Iris pigment epithelial cell (primary cell): ENCODE measurements at regions not wholly inside any gene's neighbourhood (a gene's known extent, or its start where the extent isn't known, plus 50 kb on each side); places are given as distances from the start of the nearest gene placed in this dataset.
"Not testable (repeated sequence)": the region's sequence is repeated elsewhere in the genome, so short reads cannot be mapped to it uniquely, and the experiment has no call there.

Source experiments
- DNase-seq: peaks from one replicate; pipeline ENCODE4 v3.0.0-alpha.2; 2011; ENCODE audit warnings: low read depth

- no peak for DNase-seq
Observed at GRCh38 chr21:35801391-35801790, 258.9 kb downstream of the SETD4 start.

GRCh38 chr21:35800796-35801385, 259.4 kb downstream of the SETD4 start:
- DNase-seq: not testable (repeated sequence)

- peak; percentile 7 for DNase-seq
Observed at GRCh38 chr21:35796844-35797243, 263.5 kb downstream of the SETD4 start.

DNA sequence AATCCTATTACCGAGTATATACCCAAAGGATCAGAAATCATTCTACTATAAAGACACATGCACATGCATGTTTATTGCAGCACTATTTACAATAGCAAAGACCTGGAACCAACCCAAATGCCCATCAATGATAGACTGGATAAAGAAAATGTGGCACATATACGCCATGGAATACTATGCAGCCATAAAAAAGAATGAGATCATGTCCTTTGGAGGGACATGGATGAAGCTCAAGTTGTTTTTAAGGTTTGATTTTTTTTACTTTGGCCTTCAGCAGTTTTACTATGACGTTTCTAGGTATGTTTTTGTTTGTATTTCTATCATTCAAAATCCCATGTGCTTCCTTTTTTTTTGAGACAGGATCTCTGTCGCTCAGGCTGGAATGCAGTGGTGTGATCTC, 265.8 kb downstream of the SETD4 start:
- not testable (repeated sequence) for DNase-seq

DNA sequence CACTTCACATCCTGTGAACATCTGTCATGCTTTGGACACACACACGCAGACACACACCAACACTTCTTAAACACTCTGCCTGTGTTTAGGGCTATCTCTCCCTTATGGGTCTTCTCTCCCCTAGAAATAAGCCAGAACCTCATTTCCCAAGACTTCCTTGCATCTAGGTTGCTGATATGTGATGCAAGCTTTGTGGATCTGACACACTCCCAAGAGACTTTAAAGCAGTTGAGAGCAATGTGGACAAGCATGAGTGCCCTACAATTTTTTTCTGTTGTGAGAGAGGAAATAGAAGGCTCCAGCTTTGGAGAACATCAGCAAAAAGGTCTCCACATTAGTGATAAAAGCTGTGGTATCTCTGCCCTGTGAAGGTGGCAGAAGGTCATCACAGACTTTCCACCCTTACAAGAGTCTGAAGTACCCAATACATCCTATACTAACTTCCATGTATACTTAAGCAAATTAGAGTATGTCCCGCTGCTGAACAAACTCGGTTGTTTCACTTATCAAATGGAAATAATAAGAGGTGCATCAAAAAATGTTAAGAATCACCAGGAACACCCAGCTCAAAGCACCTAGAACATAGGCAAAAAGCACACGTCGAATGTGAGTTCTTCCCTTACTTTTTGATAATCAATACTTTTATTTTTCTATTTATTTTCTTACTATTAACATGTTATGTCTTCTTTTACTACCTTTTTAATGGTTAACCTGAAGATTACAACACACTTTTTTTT, 267.6 kb downstream of the SETD4 start:
- DNase-seq: no peak

- no peak for DNase-seq
Observed at GRCh38 chr21:35791541-35792325, 268.6 kb downstream of the SETD4 start.

DNA sequence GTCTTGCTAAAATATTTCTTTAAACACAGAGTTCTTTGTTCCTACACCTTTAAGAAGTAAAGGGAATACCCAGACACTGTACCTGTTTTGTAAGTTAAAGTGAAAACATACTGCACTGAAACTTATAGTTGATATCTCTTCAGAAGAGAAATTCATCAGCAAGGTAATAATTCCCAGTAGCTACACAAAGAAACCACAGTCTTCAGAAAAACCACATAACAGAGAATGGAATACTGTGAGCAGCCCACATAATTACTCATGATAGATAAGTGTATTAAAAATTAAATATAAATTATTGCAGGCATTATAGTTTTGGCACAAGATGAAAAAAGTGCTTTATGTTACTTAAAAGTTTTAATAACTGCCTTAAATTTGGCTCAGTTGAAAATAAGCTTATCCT, 276.6 kb downstream of the SETD4 start:
- DNase-seq: no peak

DNA sequence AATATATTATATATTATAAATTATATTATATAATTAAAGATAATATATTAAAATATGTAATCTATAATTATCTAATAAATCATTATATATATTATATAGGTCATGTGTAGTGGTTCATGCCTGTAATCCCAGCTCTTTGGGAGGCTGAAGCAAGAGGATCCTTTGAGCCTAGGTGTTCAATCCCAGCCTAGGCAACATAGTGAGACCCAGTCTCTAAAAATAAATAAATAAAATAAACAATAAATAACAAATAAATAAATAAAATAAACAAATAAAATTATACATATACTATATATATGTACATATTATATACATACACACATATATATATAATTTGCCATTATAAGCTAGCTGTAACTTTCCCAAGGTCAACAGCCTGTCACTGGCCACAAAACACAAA, 277.7 kb downstream of the SETD4 start:
- no peak for DNase-seq

DNA sequence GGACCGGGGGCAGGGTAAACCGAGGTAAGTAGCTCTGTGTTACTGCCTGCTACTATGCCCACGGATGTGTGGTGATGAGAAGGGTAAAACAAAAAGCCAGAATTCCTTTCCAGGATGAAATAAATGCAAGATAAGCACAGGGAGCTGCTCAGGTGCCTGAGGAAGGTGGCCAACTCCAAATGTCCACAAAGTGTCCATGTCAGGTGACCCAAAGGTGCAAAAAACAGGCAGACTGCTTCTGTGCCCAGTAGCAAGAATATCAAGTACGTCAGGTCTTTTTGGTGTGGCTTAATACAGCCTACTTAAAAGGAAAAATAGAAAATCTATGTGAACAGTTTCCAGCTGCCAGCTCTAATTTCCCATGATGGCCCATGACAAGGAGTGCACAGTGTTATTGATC, 279.3 kb downstream of the SETD4 start:
- DNase-seq: no peak

DNA sequence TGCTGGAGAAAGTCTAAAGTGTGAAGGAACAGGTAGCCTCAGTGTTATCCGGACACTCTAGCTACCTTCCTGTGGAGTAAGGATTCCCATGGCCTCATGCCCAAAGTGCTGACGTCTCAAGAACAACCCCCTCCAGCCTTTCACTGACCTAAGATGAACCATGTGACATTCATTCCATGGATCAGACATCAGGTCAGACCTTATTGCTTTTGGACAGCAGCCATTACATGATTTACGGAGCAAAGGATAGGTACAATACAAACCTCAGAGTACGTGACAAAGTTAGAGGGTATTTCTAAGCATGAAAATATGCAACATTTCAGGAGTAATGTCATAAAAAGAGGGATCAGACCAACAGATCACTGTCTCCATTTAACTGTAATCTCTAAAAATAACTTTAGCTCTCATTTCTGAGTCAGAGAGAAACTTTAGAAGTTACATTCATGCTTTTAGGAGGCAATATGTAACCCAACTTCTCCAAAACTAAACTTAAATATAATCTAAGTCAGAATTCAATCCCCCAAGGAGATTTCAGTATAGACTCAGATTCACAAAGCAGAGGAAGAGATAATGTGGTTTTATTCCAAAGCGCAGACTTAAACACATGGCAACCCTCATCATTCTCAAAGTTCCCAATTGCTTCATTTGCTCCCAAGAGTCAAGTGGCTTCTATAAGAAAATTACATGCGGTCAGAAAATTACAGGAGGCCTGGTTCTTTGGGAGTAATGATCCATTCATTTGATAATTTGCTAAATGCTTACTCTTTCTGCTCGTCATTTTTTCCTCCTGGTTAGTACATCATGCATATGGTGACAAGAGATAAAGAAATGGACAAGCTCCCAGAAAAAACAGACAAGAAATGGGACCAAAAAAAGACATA, 280.4 kb downstream of the SETD4 start:
- DNase-seq: peak; percentile 50

GRCh38 chr21:35779167-35779566, 281.2 kb downstream of the SETD4 start:
- DNase-seq: no peak

- no peak for DNase-seq
Observed at GRCh38 chr21:35777081-35777480, 283.2 kb downstream of the SETD4 start.

DNA sequence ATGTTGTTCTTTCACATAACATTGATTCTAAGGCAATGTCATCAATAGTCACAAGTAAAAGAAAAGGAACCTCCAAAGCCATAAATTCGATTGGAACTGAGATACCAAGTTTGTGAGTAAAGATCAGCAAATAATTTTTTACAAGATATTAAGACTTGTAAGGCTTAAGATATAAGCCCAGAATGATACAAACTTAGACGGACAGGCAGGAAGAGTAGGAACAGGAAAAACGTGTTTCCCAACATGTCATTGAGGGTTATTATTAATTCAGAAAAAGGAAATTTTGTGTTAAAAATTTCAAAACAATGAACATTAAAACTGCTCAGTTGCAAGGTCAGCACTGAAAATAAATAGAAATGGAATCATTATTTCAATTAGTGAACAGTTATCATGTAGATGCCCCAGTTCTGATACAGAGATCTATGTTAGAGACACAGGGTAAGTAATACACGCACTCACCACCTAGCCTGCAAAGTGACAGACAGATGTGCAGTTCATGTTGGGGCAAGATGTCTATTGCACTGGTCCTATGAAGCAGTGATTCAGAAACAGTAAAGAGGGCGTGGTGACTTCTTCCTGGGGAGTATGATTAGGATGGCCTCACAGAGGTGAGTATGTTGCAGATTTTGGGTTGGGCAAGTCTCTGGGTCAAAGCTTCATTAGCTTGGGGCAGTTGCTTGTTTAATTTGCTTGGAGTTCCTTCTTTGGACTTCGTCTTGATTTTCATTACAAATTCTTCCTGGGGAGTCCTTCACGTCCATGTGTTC, 284.4 kb downstream of the SETD4 start:
- DNase-seq: no peak

GRCh38 chr21:35770101-35770945, 290.0 kb downstream of the SETD4 start:
- DNase-seq: no peak

DNA sequence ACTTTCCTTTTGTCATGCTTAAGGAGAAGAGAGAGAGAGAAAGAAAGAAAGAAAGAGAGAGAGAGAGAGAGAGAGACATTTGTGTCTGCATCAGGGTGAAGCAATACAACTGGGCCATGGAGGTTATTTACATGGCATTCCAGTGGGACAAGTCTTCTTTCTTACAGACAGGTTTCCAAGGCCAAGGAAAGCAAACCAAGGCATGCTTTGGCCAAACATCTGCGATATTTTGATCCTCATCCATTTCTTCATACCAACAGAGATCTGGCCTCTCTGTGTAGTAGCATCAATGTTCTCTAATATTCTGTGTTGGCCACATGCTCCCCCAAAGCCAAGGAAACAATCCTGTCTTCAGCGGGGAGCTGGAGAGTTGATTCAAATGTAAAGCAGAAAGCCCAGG, 292.1 kb downstream of the SETD4 start:
- DNase-seq: no peak

DNA sequence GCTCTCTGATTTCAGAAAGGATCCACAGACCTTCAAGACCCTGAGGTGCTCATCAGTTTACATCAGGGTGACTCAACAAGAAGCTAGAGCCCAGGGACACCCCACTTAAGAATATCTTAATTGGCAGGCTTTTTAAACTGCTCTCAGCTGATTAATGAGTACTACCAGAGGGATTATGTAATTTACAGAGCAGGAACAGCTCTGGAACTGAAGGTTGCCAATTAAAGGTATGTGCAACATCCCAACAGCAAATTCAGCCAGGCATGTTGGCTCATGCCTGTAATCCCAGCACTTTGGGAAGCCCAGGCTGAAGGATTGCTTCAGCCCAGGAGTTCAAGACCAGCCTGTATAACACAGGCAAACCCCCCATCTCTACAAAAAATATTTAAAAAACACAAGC, 295.7 kb downstream of the SETD4 start:
- no peak for DNase-seq

GRCh38 chr21:35764077-35764476, 296.2 kb downstream of the SETD4 start:
- DNase-seq: no peak

DNA sequence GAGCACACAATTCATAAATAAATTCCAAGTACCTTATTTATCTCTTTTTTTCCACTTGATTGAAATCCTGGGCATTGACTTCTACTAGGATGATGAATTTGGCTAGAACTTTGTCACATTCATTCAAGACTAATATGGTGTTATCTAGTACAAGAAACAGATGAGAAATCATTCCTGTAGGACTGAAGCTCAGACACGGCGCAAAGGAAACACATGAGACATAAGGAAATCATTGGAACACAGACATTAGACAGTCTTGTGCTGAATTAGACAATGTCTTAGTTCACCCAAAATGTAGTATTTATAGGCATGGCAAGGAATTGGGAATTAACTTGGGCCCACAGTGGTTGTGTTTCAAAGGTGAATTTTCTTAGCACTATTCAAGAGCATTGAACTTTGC, 305.7 kb downstream of the SETD4 start:
- DNase-seq: no peak

GRCh38 chr21:35753308-35753707, 307.0 kb downstream of the SETD4 start:
- DNase-seq: no peak

DNA sequence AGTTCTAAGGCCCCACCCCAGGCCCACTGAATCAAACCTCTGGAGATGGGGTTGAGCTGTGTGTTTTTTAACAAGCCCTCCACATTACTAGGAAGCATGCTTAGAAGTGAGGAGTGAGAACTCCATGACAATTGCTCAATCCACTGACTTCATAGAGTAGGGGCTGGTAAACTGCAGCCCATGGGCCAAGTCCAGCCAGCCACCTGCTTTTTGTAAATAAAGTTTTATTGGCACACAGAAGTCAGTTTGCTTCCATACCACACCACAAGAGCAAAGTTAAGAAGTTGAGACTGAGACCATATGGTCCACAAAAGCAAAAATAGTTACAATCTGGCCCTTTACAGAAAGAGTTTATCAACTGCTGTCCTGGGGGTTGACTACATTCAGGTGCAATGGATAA, 309.2 kb downstream of the SETD4 start:
- no peak for DNase-seq

GRCh38 chr21:35749904-35750303, 310.4 kb downstream of the SETD4 start:
- no peak for DNase-seq
